Small intestine (tissue), 7 donors: ENCODE measurements at regions not wholly inside any gene's neighbourhood (a gene's known extent, or its start where the extent isn't known, plus 50 kb on each side); places are given as distances from the start of the nearest gene placed in this dataset.
"Not testable (repeated sequence)": the region's sequence is repeated elsewhere in the genome, so short reads cannot be mapped to it uniquely, and the experiment has no call there.

ENCODE experiments used
- DNase-seq, 2 donors: peaks; one replicate each; pipeline versions ENCODE4 v3.0.0 to v3.0.0-alpha.2; 2013
- FAIRE-seq: peaks from 2 replicates; lab custom pipeline; 2012; peaks lifted over from hg19 to GRCh38; lab: Jason Lieb, UNC
- H3K27ac ChIP-seq, 3 donors: one replicate each; pipeline ENCODE4 v1.5.1; 2013; ENCODE audit warnings: low read length in 2 of 3, mild to moderate bottlenecking in 2 of 3, control low read depth in 1 of 3, inconsistent platforms in 1 of 3, low read depth in 1 of 3, moderate library complexity in 1 of 3
- H3K27me3 ChIP-seq, 3 donors: one replicate each; pipeline ENCODE4 v1.6.1; 2013; ENCODE audit warnings: low read length in 3 of 3, inconsistent platforms in 1 of 3; ENCODE audit not compliant: control insufficient read depth in 3 of 3, insufficient read depth in 3 of 3
- H3K36me3 ChIP-seq, 3 donors: one replicate each; pipeline ENCODE4 v1.6.1; 2013; ENCODE audit warnings: low read length in 3 of 3, inconsistent platforms in 1 of 3, low read depth in 1 of 3, mild to moderate bottlenecking in 1 of 3, moderate library complexity in 1 of 3; ENCODE audit not compliant: control insufficient read depth in 3 of 3, insufficient read depth in 2 of 3
- H3K4me1 ChIP-seq, 3 donors: one replicate each; pipeline ENCODE4 v1.6.1; 2013; ENCODE audit warnings: low read length in 2 of 3, inconsistent platforms in 1 of 3, low read depth in 1 of 3, mild to moderate bottlenecking in 1 of 3, moderate library complexity in 1 of 3; ENCODE audit not compliant: control insufficient read depth in 3 of 3, insufficient read depth in 2 of 3
- H3K4me3 ChIP-seq, 3 donors: one replicate each; pipeline ENCODE4 v1.5.1; 2013; ENCODE audit warnings: low read length in 3 of 3, control low read depth in 1 of 3, inconsistent platforms in 1 of 3, low read depth in 1 of 3, mild to moderate bottlenecking in 1 of 3, moderate library complexity in 1 of 3
- H3K9me3 ChIP-seq, 2 donors: one replicate each; pipeline ENCODE4 v1.6.1; 2013; ENCODE audit warnings: low read depth in 1 of 2, low read length in 1 of 2; ENCODE audit not compliant: control insufficient read depth in 2 of 2, insufficient read depth in 1 of 2
- whole genome bisulfite sequencing, 3 donors: extraction: QIAGEN DNeasy Blood & Tissue Kit; methylation state at CpG; one replicate each; pipeline ENCODE4 v1.1.7; 2013; 5-methylcytosine and 5-hydroxymethylcytosine counted together
- donor health status: healthy with polysubstance abuse.
- donor health status: control.
- donor health status: control.
- donor health status: Bipolar disorder and iron deficiency.
- donor health status: healthy.

DNA sequence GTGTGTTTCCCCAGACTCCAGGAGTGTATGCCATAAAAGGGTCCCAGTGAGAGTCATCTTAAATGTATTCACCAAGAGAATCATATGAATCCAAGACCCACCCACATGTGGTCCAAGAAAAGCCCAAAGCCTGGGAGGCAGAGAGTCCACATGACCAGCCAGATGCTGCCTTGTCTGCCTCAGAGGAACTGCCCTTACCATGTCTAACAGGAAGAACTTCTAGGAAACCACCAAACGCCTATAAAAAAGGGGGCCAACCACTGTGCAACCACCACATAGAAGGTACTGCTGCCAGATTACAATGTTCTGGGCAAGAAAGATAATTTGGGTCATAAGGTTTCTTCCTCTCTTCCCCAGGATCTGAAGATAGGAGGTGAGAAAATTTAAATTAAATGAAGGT, 129.8 kb upstream of the SLC24A2 start:
- Histone ChIP-seq H3K4me1 (no peaks in the 10 kb centered on the region), H3K27ac (no peak overlapping the region), H3K27me3 (peaks cover 0 to 2% (median 0%) of the 10 kb centered on the region in 3 donors), H3K9me3 (no peaks in the 10 kb centered on the region), H3K36me3 (no peaks in the 10 kb centered on the region), H3K4me3 (no peak overlapping the region)
- 47 to 64% (median 54%) methylated on average over 1 of the region's 1 CpG for WGBS, 3 donors
- FAIRE-seq (no peak), DNase-seq (no peak)

DNA sequence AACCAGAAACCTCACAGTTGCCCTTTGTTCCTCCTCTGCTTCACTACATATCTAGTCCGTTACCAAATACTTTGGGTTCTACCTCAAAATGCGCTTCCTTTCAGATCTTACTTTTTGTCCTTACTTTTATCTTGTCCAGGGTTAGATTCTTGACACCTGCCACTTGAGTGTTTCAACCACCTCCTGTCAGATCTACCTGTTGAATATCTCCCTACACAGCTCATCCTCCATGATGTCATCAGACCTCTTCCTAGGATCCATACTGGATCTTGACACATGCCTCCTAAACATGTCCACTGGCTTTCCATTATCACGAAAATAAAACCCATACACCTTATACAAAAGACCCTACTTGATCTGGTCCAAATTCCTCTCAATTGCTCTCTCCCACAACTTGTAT, 125.2 kb upstream of the SLC24A2 start:
- H3K27me3 ChIP-seq: no peaks in the 10 kb centered on the region
- H3K4me3 ChIP-seq: no peak overlapping the region
- no peak overlapping the region for H3K27ac ChIP-seq
- H3K36me3 ChIP-seq: no peaks in the 10 kb centered on the region
- no peaks in the 10 kb centered on the region for H3K4me1 ChIP-seq
- FAIRE-seq (no peak), DNase-seq (no peak)
- 89 to 94% (median 90%) methylated on average over 3 of the region's 3 CpGs for WGBS, 3 donors
- H3K9me3 ChIP-seq: no peaks in the 10 kb centered on the region

GRCh38 chr9:19913151-19913550, 124.3 kb upstream of the SLC24A2 start:
- Histone ChIP-seq H3K36me3 (no peaks in the 10 kb centered on the region), H3K27ac (no peak overlapping the region), H3K9me3 (no peaks in the 10 kb centered on the region), H3K4me3 (no peak overlapping the region), H3K27me3 (no peaks in the 10 kb centered on the region), H3K4me1 (no peaks in the 10 kb centered on the region)
- 26 to 58% (median 41%) methylated on average over 1 of the region's 1 CpG for WGBS, 3 donors
- no peak for DNase-seq
- no peak for FAIRE-seq

- FAIRE-seq: no peak
- H3K27ac ChIP-seq: no peak overlapping the region
- peaks cover 0 to 3% (median 0%) of the 10 kb centered on the region in 3 donors for H3K27me3 ChIP-seq
- no peak overlapping the region for H3K4me3 ChIP-seq
- 59 to 74% (median 74%) methylated on average over 5 of the region's 5 CpGs for WGBS, 3 donors
- no peaks in the 10 kb centered on the region for H3K4me1 ChIP-seq
- DNase-seq: no peak
- no peaks in the 10 kb centered on the region for H3K36me3 ChIP-seq
- peaks cover 0 to 3% of the 10 kb centered on the region in 2 donors for H3K9me3 ChIP-seq
These were observed 114.2 kb upstream of the SLC24A2 start for GRCh38 chr9:19903076-19903475.

GRCh38 chr9:19901586-19901985, 112.7 kb upstream of the SLC24A2 start:
- Histone ChIP-seq H3K36me3 (no peaks in the 10 kb centered on the region), H3K27me3 (peaks cover 0 to 3% (median 0%) of the 10 kb centered on the region in 3 donors), H3K4me1 (no peaks in the 10 kb centered on the region), H3K27ac (no peak overlapping the region), H3K4me3 (no peak overlapping the region), H3K9me3 (peaks cover 0 to 3% of the 10 kb centered on the region in 2 donors)
- DNase-seq: no peak
- 65 to 77% (median 68%) methylated on average over 3 of the region's 3 CpGs for WGBS, 3 donors
- no peak for FAIRE-seq

DNA sequence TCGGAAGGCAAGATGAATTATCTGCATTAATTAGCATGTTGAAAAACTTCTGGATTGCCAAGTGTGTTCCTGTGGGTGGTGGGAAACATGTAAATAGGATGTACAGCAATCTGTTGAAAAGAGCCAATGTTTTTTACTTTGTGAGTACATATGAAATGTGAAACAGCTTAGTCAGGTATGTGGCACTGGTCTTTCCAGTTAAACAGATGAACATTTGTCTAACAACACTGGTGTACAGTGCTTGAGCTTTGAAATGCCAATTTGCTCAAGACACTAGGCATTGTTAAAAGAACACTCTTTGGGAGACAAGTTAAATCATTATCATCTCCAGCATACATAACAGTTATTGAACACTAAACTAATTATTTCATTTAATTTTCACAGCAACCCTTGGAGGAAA, 107.3 kb upstream of the SLC24A2 start:
- no peaks in the 10 kb centered on the region for H3K36me3 ChIP-seq
- FAIRE-seq (no peak), DNase-seq (no peak)
- H3K4me3 ChIP-seq: no peak overlapping the region
- H3K27ac ChIP-seq: no peak overlapping the region
- H3K4me1 ChIP-seq: no peaks in the 10 kb centered on the region
- 78 to 96% (median 94%) methylated on average over 1 of the region's 1 CpG for WGBS, 3 donors
- H3K9me3 ChIP-seq: peaks cover 0 to 3% of the 10 kb centered on the region in 2 donors
- no peaks in the 10 kb centered on the region for H3K27me3 ChIP-seq

DNA sequence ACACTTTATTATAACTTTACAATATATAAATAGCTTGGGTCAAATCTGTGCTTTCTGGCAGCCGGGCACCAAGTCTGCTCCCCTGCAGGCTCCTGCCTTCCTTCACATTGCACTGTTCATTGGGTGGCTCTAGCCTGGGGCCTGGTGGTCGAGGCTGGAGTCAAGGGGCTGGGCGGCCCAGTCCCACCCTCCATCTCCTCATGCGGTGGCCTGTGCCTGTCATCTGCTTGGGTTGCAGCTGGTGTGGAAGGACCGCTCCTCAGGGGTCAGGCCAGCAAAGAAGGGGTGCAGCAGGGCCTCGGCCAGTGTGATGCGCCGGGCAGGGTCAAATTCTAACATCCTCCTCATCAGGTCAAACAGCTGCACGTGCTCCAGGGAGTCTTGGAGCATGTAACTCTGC, 106.7 kb upstream of the SLC24A2 start:
- WGBS, 3 donors: 76 to 91% (median 78%) methylated on average over 7 to 9 of the region's 9 CpGs
- not testable (repeated sequence) for H3K9me3 ChIP-seq, H3K27me3 ChIP-seq, FAIRE-seq, H3K4me1 ChIP-seq, H3K36me3 ChIP-seq, H3K27ac ChIP-seq, H3K4me3 ChIP-seq, DNase-seq

DNA sequence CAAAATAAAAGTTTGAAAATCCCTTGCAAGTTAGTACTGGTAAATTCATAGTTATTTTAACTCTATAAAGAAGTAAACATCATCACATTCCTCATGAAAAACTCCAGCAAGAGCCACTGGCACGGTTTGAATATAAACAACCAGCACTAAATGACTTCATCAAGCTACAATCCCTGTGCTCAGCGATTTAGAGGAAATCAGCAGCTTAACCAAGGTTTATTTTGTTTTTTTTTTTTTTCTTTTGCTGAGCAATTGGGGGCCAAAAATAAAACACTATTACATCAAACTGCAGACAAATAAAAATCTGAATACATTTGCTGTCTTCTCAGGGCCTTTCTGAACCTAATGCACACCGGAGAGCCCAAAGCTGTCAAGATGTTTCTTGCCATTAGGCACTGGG, 106.2 kb upstream of the SLC24A2 start:
- Histone ChIP-seq H3K27me3 (no peaks in the 10 kb centered on the region), H3K36me3 (no peaks in the 10 kb centered on the region), H3K27ac (no peak overlapping the region), H3K4me3 (no peak overlapping the region), H3K4me1 (no peaks in the 10 kb centered on the region), H3K9me3 (peaks cover 0 to 3% of the 10 kb centered on the region in 2 donors)
- FAIRE-seq: no peak
- 44 to 63% (median 62%) methylated on average over 3 of the region's 3 CpGs for WGBS, 3 donors
- no peak for DNase-seq

DNA sequence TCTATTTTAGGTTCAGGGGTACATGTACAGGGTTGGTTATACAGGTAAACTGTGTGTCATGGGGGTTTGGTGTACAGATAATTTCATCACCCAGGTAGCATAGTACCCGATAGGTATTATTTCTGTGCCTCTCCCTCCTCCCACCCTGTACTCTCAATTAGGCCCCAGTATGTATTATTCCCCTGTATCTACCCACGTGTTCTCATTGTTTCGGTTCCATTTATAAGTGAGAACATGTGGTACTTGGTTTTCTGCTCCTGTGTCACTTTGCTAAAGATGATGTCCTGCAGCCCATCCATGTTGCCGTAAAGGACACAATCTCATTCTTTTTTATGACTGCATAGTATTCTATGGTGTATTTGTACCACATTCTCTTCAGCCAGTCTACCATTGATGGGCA, 96.8 kb upstream of the SLC24A2 start:
- Histone ChIP-seq H3K4me1 (no peaks in the 10 kb centered on the region), H3K27me3 (no peaks in the 10 kb centered on the region), H3K4me3 (no peak overlapping the region), H3K36me3 (no peaks in the 10 kb centered on the region), H3K27ac (no peak overlapping the region), H3K9me3 (no peaks in the 10 kb centered on the region)
- DNase-seq (no peak), FAIRE-seq (no peak)
- 89 to 92% (median 90%) methylated on average over 4 of the region's 4 CpGs for WGBS, 3 donors
